GM19467 (cell line): ENCODE measurements at regions not wholly inside any gene's neighbourhood (a gene's known extent, or its start where the extent isn't known, plus 50 kb on each side); places are given as distances from the start of the nearest gene placed in this dataset.

Experiments used
- ATAC-seq: cut with Tn5 transposase; IDR thresholded peaks from one replicate; pipeline ENCODE4 v1.9.1; 2021; ENCODE audit warnings: mild to moderate bottlenecking, moderate library complexity; ENCODE audit not compliant: unreplicated experiment

GRCh38 chr2:128820452-128820851 is 501.8 kb upstream of the HS6ST1 start:
- no peak for ATAC-seq

DNA sequence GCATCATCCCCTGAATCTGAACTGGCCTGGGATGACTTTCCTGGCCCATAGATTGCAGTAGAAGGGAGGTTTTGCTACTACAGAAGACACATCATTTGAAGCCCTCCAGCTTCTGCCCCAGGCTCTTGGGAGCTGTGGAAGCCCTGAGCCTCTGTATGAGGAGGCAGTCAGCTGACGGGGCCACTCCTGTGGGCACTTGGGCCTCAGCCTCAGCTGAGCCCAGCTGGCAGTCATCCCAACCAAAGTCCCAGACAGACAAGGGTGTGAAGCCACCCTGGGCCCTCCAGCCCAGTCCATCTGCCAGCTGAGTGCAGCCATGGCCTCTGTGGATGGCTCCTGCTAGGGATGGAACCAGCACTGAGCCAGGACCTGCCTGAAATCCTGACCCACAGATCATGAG is 502.3 kb upstream of the HS6ST1 start:
- ATAC-seq = no peak

DNA sequence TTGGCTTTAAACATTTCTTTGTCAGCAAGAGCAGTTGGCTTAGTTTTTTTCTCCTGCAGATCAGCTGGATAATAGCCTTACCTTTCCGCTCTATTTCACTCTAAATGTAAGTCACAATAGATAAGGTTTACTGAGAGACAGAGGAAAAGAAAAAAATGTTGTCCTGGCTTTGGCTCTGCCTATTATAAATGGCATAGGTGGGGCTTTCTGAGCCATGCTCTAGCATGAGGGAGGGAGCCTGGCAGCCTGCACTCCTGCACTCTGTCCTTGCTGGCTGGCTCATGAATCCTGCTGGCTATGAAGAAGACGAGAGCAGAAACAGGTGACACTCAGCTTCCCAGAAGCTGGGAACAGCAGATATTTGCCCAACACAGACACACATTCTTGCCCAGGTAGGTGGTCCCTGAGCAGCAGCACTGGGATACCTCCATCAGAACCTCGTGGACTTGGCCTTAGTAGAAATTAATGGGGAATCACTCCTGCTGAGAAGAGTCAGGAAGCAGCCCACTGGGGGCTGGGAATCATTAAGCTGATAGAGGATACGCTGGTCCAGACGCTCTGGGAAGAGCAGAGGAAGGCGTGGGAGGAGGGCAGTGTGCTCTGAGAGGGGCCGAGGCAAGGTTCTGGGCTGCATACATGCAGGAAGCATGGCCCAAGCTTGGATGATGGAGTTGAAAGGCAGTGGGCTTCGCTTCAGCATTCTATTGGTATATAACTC is 514.4 kb upstream of the HS6ST1 start:
- no peak for ATAC-seq

GRCh38 chr2:128833664-128834027 is 515.0 kb upstream of the HS6ST1 start:
- ATAC-seq = no peak

DNA sequence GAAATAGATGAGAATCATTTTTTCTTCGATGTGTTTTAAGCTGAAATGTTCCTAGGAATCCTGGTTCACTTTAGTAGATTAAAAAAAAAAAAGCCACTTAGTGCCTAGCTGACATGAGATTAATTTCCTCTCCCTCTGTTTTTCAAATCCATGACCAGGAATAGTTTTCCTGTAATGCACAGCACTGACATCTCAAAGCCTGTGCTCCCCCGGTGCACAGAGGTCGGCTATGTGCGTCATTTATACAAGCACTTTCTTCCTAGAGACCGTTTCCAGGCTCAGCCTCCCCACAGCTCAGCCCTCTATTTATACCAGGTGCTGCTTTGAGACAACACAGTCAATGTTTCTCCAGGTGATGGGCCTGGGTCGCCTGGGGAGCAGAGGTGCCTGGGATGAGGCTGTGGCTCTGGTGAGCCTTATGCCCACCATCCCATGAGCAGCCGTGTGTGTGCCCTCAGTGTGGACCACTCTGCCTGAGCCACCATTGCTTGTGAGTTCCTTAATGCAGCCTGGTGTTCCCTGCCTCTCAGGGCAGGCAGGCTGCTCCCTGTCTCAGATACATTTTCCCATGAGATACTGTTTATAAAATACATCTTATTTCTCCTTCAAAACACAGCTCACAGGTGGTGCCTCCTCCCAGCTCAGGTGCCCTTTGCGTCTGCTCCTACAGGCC is 515.7 kb upstream of the HS6ST1 start:
- no peak for ATAC-seq

DNA sequence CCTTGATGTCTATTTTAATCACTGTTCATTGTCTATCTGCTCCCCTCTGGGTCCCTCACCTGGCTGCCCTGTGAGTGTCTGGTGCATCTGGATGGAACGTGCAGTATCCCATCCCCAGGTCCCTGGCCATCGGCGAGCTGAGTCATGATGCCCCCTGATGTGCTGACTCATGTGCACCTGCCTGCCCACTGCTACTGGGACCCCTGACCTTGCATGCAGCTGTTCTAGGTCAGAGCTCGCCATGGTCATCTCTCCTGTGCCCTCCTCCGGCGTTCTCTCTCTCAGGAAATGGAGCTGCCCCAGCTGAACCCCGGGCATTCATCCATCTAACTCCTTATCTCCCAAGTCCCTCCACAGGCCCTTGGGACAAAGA is 516.2 kb upstream of the HS6ST1 start:
- ATAC-seq = no peak

DNA sequence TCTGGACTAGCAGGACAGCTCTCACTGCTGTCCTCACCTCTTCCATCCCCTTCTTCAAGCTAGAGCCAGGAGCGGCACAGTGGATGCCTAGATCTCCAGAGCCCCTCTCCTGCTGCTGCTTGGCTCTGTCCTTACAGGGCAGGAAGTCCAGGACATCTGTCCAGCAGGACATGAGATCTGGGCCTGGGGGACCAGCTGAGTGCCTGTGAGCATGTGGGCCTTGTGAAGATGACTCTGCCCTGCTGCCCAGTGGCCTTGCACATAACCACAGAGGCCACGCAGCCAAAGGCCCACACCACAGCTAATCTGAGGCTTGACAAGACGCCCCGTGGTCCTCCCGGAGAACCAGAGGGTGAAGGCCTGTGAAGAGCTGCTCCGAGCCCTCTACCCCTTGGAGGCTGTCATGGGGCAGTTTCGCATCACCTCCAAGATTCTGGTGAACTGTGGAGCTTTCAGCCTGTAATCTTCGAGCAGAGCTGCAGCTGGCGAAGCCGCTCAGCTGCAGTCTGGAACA is 516.7 kb upstream of the HS6ST1 start:
- no peak for ATAC-seq

DNA sequence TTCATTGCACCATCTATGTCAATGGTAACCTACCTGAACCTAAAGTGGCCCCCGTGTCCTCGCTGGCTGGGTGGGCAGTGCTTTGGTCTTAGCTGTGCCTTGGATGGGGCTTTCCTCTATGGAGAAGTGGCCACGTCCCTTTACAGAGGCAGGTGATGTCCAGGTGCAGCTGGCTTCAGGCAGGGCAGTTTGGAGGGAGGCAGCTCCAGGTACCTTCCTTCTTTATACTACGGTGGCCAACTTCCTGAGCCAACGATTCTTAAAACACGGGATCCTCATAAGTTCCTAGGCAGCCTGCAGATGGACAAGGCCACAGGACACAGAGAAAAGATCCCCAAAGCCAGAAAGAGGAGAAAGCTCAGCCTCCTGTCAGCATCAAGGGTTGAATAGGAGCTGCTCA is 517.3 kb upstream of the HS6ST1 start:
- ATAC-seq = no peak

- ATAC-seq = no peak
Measured at GRCh38 chr2:128836559-128837100, 518.0 kb upstream of the HS6ST1 start.

DNA sequence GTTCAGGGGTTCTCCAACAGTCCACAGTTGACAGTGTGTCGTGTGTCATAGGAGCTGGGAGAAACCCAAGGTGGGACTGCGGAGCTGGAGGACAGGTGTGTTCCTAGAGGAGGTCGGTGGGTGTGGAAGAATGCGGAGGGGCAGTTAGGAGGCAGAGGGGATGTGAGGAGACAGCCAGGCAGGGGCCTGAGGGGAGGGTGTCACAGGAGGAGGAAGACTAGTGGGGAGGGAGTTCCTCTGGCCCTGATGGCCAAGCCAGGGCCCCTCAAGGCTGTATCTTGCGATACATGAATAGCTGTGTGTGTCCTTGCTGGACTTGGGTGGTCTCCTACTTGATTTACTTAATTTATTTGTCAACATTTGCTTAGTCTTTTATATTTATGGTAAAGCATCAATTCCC is 519.6 kb upstream of the HS6ST1 start:
- no peak for ATAC-seq

DNA sequence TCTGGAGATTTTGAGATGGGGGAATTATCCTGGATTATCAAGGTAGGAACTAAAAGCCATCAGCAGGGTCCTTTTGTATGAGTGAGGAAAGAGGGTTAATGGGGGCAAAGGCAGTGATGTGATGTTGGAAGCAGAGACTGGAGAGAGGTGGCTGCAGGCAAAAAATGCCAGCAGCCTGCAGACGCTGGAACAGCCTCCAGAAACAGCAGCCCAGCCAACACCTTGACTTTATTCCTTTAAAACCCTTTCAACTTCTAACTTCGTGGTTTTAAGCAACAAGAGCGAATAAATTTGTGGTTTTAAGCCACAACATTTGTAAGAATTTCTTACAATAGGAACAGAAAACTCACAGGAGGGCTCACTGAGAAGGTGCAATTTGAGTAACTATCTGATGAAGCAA is 523.1 kb upstream of the HS6ST1 start:
- ATAC-seq = no peak

- ATAC-seq = no peak
Measured at GRCh38 chr2:128867311-128867710, 548.6 kb upstream of the HS6ST1 start.

GRCh38 chr2:128867936-128868636 is 549.4 kb upstream of the HS6ST1 start:
- no peak for ATAC-seq

GRCh38 chr2:128868686-128869551 is 550.3 kb upstream of the HS6ST1 start:
- no peak for ATAC-seq

- ATAC-seq = no peak
Measured at GRCh38 chr2:128874608-128875007, 555.9 kb upstream of the HS6ST1 start.

DNA sequence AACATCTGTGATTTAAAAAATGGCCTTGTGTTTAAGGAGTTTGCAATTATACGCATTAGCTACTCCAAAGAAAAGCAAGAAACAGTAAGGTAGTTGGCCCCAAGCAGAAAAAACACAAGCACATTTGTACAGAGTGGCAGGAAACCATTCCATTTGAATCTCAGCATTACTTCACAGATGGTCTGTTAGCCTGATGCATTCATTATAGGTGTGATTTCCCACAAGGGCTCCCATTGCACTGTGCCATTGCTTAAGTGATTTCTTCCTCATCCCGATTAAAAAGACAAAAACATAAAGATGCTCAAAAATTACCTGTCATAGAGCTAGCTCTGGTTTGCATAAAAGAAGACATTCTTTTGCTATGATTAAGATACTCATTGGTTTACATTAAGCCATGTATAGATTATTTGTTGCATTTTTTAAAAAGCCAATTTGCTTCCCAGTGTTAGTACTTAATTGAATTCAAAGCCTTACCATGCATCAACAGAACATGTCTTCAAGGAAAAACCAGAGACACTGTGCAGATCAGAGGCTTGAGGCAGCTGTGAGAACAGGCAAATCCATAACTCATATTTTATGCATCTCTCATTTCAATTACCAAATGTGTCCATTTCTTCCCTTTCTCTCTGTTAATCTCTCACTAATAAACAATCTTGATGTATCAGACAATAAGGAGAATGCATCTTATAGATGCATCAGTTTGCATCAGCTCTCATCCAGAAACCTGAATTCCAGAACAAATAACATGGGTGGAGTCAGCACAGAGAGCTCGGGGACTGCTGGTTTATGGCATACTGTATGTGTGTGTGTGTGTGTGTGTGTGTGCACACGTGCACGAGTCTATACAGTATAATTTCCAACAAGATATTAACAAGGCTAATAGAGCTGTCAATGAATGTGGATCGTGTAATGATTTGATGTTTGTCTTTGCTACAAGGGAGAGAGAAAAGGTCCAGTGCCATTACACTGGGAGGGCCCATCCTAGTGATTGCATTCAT is 558.6 kb upstream of the HS6ST1 start:
- no peak for ATAC-seq

- ATAC-seq = no peak
Measured at GRCh38 chr2:128879161-128879560, 560.5 kb upstream of the HS6ST1 start.

- no peak for ATAC-seq
Measured at GRCh38 chr2:128894896-128895295, 576.2 kb upstream of the HS6ST1 start.

- no peak for ATAC-seq
Measured at GRCh38 chr2:128901572-128902391, 583.1 kb upstream of the HS6ST1 start.
